AG04449 (cell line): ENCODE measurements at regions not wholly inside any gene's neighbourhood (a gene's known extent, or its start where the extent isn't known, plus 50 kb on each side); places are given as distances from the start of the nearest gene placed in this dataset.

ENCODE experiments used
- CTCF ChIA-PET: fragments of 350-600 bp; formaldehyde crosslinking; extraction: SDS; loops from one replicate; lab custom pipeline; 2021; ENCODE audit warnings: antibody characterized with exemption; lab: Yijun Ruan, JAX
- POLR2A ChIA-PET: fragments of 400-600, 350-600 bp; formaldehyde crosslinking; extraction: SDS; loops from one replicate; lab custom pipeline; 2020; ENCODE audit warnings: antibody characterized with exemption, inconsistent platforms; lab: Yijun Ruan, JAX
- DNase-seq: peaks from one replicate; pipeline ENCODE4 v3.0.0-alpha.2; 2010; ENCODE audit warnings: low read depth, low spot score
- H3K4me3 ChIP-seq: 2 replicates; pipeline ENCODE4 v1.5.1; 2011; ENCODE audit warnings: low read depth, mild to moderate bottlenecking, control low read depth, low read length
- CTCF ChIP-seq: IDR thresholded peaks from one replicate; pipeline ENCODE4 v1.5.1; 2011; ENCODE audit warnings: mild to moderate bottlenecking, moderate library complexity, low read length, control low read depth, inconsistent platforms; ENCODE audit not compliant: insufficient read depth; ENCODE audit errors: missing control alignments

- CTCF ChIA-PET = no interaction called here
Measured at GRCh38 chr15:70378126-70379031, 280.7 kb upstream of the TLE3 start.

GRCh38 chr15:70376929-70377691 is 279.4 kb upstream of the TLE3 start:
- TF ChIP-seq CTCF = no peak
- CTCF ChIA-PET = interaction anchor here (0.8 to 1.7 kb wide), 4 partner anchors 14 to 90 kb away, joined by 3 to 7 read pairs (median 3); no protein-coding TSS in a partner anchor
- peak; percentile 3 for DNase-seq
- POLR2A ChIA-PET = no interaction called here
- H3K4me3 ChIP-seq = no peak overlapping the region; the same call in 1 of the 2 replicates

More at GRCh38 chr15:70378126-70379031, 280.7 kb upstream of the TLE3 start:
- POLR2A ChIA-PET = no interaction called here
- no peak for TF ChIP-seq CTCF
- no peak for DNase-seq
- H3K4me3 ChIP-seq = no peak overlapping the region

- no peak for TF ChIP-seq CTCF
- H3K4me3 ChIP-seq = no peak overlapping the region; the same call in 1 of the 2 replicates
- DNase-seq = no peak
- CTCF ChIA-PET = interaction anchor here (0.8 to 1.7 kb wide), 4 partner anchors 7 to 91 kb away, joined by 3 to 7 read pairs (median 3); no protein-coding TSS in a partner anchor
- POLR2A ChIA-PET = no interaction called here
Measured at GRCh38 chr15:70376031-70376928, 278.6 kb upstream of the TLE3 start.

GRCh38 chr15:70375586-70375985 is 277.9 kb upstream of the TLE3 start:
- ChIA-PET POLR2A (no interaction called here), CTCF (interaction anchor here (0.9 to 1.7 kb wide), 2 partner anchors 8 to 12 kb away, joined by 3 to 7 read pairs; no protein-coding TSS in a partner anchor)
- no peak for TF ChIP-seq CTCF
- no peak overlapping the region for H3K4me3 ChIP-seq
- DNase-seq = no peak

- no peak for DNase-seq
- TF ChIP-seq CTCF = no peak
- CTCF ChIA-PET = interaction anchor here (0.9 kb wide), 1 partner anchor 9 kb away, joined by 3 read pairs; no protein-coding TSS in a partner anchor
- POLR2A ChIA-PET = no interaction called here
- no peak overlapping the region for H3K4me3 ChIP-seq
Measured at GRCh38 chr15:70375006-70375431, 277.3 kb upstream of the TLE3 start.
